ENCODE measurements at regions not wholly inside any gene's neighbourhood (a gene's known extent, or its start where the extent isn't known, plus 50 kb on each side); places are given as distances from the start of the nearest gene placed in this dataset.
"Not testable (repeated sequence)": the region's sequence is repeated elsewhere in the genome, so short reads cannot be mapped to it uniquely, and the experiment has no call there.

DNA sequence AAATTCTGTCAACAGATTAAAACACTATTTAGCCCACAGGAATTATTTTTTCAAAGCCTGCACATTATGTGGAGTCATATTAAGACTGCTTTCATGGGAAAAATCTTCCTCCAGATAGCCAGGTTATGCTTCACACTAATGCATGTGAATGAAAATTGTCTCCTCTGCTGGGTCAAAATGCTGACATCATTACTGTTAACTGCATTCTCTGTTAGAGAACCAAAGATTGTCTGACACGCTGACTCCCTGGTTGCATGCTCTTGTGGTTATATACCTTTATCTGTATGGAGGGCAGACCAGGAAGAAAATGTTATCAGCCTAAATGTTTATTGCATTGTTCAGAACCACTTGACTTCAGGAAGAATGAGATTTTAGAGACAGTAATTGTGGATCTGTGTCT lies 432.2 kb upstream of the MDGA2 start:
- Mint-ChIP-seq H3K36me3 (no peaks in the 10 kb centered on the region), H3K9me3 (peaks cover 5 to 13% of the 10 kb centered on the region in 2 donors), H3K27ac (no peak overlapping the region)
- ATAC-seq (no peak), DNase-seq (ENCODE audit: low spot score in 2 of 2) (no peak)

DNA sequence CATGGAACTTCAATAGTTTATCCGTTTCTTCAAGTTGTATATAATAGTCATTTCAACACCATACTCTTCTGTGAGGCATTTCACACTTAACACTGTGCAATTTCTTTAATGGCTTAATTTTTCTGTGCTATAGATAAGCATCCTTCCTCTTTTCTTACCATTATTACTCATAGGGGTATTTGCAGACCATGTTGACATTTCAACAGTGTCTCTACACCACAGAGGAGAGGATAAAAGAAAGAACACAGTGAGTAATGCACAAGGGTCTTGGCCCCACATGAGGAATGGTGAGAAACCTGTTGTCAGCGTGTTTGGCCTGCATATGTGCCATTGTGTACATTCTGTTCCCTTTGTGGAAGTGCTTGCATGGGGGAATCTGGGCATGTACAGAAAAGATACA lies 421.5 kb upstream of the MDGA2 start:
- DNase-seq (ENCODE audit: low spot score in 2 of 2) (no peak), ATAC-seq (no peak)
- Mint-ChIP-seq H3K9me3 (peaks cover 24 to 27% of the 10 kb centered on the region in 2 donors), H3K27ac (no peak overlapping the region), H3K36me3 (no peaks in the 10 kb centered on the region)

DNA sequence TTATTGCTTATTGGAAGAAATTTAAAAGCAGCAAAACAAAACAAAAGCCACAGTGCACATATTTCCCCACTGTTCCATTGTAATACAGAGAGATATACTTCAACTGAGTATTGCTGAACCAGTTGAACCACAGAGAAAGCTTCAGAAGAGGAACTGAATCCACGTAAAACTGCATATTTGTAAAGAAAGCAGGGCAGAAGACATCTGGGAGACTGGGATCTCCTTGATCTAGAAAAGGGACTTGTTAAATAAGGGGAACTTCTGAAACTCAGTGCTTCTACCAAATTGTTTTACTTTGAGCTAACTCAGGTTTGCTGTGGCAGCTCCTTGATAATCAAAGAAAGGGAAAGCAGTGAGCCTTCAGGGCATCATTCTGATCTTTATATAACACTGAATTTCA lies 411.1 kb upstream of the MDGA2 start:
- H3K27ac Mint-ChIP-seq = no peak overlapping the region
- peaks cover 18 to 22% of the 10 kb centered on the region in 2 donors for H3K9me3 Mint-ChIP-seq
- ATAC-seq (no peak), DNase-seq (ENCODE audit: low spot score in 2 of 2) (no peak)
- no peaks in the 10 kb centered on the region for H3K36me3 Mint-ChIP-seq

DNA sequence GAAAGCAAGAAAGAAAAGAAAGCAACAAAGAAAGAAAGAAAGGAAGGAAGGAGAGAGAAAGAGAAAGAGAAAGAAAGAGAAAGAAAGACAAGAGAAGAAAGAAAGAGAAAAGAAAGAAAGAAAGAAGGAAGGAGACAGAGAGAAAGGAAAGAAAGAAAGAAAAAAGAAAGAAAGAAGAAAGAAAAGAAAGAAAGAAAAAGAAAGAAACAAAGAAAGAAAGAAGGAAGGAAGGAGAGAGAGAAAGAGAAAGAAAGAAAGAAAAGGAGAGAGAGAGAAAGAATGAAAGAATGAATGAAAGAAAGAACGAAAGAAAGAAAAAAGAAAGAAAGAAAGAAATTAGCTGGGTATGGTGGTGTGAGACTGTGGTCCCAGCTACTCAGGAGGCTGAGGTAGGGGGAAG lies 400.1 kb upstream of the MDGA2 start:
- H3K27ac Mint-ChIP-seq = no peak overlapping the region
- DNase-seq (ENCODE audit: low spot score in 2 of 2) (no peak), ATAC-seq (no peak)
- peaks cover 21 to 26% of the 10 kb centered on the region in 2 donors for H3K9me3 Mint-ChIP-seq
- no peaks in the 10 kb centered on the region for H3K36me3 Mint-ChIP-seq

DNA sequence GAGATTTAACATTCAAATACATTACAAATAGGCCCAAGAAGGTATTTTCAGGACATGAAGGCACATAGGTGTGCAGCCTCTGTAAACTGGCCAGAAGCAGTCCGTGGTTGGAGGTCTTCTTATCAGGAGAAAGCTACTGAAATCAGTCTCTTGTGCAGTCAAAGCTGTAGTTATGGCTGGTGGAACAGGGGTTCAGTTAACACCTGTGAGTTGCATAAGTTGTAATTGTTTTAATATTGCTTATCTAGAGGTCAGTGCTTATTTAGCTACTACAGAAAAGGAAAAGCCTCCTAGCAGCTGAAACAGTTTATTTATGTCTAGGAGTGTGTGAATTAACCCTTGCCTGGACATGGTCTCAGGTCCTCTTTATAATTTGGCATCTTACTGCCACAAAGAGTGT lies 377.6 kb upstream of the MDGA2 start:
- H3K9me3 Mint-ChIP-seq = peaks cover 6 to 7% of the 10 kb centered on the region in 2 donors
- no peaks in the 10 kb centered on the region for H3K36me3 Mint-ChIP-seq
- DNase-seq (ENCODE audit: low spot score in 2 of 2) = no peak
- ATAC-seq = no peak
- H3K27ac Mint-ChIP-seq = no peak overlapping the region

DNA sequence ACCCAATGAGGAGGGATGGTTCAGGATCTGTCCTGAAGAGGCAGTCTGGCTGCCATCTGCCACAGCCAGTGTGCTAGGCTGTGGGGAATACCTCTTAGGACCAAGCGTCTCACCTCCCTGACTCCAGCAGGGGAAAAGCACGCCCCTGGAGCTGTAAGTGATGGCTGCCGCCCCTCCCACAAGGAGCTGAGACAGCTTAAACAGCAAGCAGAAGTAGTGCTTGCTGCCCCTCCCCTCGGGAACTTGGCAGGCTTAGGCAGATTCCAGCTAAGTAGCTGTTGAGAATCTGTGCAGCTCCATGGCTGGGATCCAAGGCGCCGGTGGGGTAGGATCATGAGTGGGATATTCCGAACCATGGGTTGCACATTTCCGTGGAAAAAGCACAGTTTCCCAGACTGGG lies 360.4 kb upstream of the MDGA2 start:
- Mint-ChIP-seq H3K36me3 (peaks cover 0 to 18% of the 10 kb centered on the region in 2 donors), H3K9me3 (peaks cover 45 to 54% of the 10 kb centered on the region in 2 donors), H3K27ac (no peak overlapping the region)
- ATAC-seq = no peak
- DNase-seq (ENCODE audit: low spot score in 2 of 2) = no peak

DNA sequence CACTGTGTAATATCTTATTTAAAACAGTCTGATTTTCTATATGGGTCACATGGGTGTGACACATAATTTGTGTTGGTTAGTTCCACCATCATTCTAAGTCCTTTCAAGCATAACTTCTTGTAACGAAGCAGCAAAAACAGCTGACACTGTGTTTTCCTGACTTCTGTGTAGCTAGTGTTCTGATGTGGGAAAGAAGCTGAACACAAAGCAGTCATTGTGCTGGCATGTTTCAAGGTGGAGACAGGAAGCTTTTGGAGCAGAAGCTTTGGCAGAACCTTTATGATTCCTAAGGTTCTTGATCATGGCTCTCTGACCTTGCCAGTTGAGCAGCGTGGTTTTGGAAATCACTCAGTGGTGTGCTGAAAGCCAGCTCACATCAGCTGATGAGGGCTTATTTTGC lies 351.7 kb upstream of the MDGA2 start:
- Mint-ChIP-seq H3K9me3 (peaks cover 16% of the 10 kb centered on the region in 2 donors), H3K36me3 (no peaks in the 10 kb centered on the region), H3K27ac (no peak overlapping the region)
- ATAC-seq (no peak), DNase-seq (ENCODE audit: low spot score in 2 of 2) (no peak)

DNA sequence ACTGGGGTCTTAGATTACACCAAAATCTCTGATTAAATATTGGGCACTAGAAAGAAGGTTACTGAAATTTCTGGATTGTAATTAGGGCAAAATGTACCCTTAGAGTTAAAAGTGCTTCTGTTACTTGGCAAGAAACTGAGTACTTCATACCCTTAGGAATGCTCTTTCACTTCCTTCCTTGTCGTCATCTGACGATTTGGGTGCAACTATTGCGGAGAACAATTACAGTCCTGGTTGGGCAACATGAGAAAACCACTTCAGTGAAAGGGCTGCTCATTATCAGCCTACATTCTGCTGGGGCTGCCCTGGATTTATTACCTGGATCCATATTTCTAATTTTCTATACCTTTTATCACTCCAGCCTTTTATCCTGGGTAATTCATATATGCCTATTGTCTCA lies 348.5 kb upstream of the MDGA2 start:
- ATAC-seq (no peak), DNase-seq (ENCODE audit: low spot score in 2 of 2) (no peak)
- no peak overlapping the region for H3K27ac Mint-ChIP-seq
- no peaks in the 10 kb centered on the region for H3K36me3 Mint-ChIP-seq
- H3K9me3 Mint-ChIP-seq = peaks cover 9 to 17% of the 10 kb centered on the region in 2 donors

DNA sequence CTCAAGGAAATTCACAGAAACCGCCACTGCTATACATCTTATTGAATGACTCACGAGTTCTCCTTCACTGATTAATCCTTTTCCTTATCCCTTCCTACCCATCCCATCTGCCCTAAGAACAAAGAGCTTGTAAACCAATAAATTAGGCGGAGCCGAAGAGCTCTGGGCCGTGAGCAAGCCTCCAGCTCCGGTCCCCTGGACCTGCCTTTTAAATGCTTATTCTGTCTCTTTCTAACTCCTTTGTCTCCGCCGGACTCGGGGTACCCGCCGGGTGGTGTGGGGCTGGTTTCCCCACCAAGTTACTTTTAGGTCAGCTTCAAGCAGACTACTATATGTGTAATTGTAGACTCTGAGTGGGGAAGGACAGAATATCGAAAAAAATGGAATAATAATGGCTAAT lies 336.1 kb upstream of the MDGA2 start:
- H3K27ac Mint-ChIP-seq; DNase-seq (ENCODE audit: low spot score in 2 of 2); H3K36me3 Mint-ChIP-seq; ATAC-seq: not testable (repeated sequence)
- peaks cover 10 to 20% of the 10 kb centered on the region in 2 donors for H3K9me3 Mint-ChIP-seq

DNA sequence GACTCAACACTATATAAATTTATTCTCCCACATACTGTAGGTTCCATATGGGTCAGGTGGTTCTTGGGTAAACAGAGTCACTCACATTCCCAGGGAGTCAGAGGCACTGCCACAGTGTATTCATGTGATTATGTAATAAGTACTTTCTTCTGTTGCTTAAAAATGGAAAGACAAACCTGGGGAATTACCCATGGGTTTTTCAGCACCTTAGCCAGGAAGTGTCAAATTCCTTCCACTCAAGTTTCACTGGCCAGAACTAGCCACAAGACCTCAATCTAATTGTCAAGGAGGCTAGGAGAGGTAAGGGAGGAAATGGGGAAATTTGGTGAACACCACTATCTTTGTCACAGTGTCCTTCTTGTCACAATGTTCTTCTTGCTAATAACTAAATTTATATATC lies 333.2 kb upstream of the MDGA2 start:
- no peak for ATAC-seq
- no peak for DNase-seq (ENCODE audit: low spot score in 2 of 2)
- Mint-ChIP-seq H3K9me3 (peaks cover 10 to 18% of the 10 kb centered on the region in 2 donors), H3K27ac (no peak overlapping the region), H3K36me3 (no peaks in the 10 kb centered on the region)

DNA sequence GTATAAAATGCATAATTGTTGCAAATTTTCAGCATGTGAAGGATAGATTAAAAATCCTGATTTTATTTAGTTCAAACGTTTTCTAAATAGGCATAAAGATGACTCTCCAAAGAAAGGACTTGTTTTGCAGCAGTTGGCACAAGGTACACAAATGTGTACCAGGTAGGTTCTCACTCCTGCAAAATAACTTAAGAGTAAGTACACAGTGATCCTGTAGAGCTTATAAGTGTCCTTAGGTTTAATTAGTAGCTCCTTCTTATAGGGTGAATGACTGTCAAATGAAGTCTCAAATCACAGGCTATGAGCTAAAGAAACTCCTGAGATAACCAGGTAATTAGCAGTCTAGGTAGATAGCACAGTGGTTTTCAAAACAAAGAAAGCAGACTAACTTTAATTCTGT lies 330.6 kb upstream of the MDGA2 start:
- ATAC-seq = no peak
- peaks cover 2 to 10% of the 10 kb centered on the region in 2 donors for H3K9me3 Mint-ChIP-seq
- no peak overlapping the region for H3K27ac Mint-ChIP-seq
- no peaks in the 10 kb centered on the region for H3K36me3 Mint-ChIP-seq
- no peak for DNase-seq (ENCODE audit: low spot score in 2 of 2)

DNA sequence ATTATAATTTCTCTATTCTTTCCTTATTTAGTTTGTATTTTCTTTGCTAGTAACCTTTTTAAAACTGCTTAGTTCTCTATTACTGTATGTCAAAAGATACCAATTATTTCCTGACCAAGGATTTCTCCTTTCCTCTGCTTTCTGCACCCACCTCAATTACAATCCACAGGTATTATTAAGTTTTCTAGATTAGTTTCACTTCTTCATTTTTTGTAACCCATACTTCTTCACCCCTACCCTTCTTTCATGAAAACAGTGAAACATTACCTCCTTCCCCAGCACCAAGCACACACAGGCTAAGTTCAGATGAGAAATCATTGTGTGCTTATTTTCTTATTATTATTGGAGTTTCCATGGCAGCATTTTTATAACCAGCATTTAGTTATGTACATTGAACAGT lies 318.5 kb upstream of the MDGA2 start:
- Mint-ChIP-seq H3K36me3 (no peaks in the 10 kb centered on the region), H3K27ac (no peak overlapping the region), H3K9me3 (peaks cover 7 to 14% of the 10 kb centered on the region in 2 donors)
- ATAC-seq = no peak
- no peak for DNase-seq (ENCODE audit: low spot score in 2 of 2)

DNA sequence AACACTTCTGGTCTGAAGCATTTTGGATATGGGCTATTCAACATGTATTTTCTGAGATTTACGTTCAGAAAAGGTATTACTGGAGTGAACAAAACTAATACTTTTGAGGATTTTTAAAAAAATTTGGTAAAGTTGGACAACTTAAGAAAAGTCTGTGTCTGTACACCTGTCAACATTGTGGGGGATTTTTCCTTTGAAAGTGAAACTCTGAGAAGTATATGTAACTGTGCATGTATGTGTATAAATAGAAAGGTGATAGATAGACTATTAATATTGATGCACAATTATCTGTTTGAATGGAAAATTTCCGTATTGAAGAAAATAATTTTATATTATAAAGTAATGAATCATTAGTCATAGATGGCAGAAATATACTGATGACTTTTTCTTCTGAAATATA lies 312.8 kb upstream of the MDGA2 start:
- ATAC-seq (no peak), DNase-seq (ENCODE audit: low spot score in 2 of 2) (no peak)
- H3K9me3 Mint-ChIP-seq = peaks cover 0 to 8% of the 10 kb centered on the region in 2 donors
- no peaks in the 10 kb centered on the region for H3K36me3 Mint-ChIP-seq
- H3K27ac Mint-ChIP-seq = no peak overlapping the region

DNA sequence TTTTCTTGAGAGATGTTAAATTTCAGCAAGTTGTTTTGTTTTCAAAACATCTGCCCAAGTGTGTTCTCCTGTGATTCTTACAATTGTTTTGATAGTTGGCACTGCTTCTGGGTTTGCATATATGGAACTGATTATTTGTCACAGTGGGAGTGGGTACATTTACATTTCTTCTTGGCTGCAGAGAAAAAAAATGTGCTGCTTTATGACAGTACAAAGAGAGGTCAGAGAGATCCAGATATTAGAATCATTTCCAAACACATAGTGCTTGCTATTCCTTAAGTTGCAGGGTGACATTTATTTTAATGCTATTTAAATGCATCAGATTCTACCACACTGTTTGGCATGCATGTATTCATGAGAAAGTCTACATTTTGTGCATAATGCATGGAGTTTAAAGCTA lies 303.5 kb upstream of the MDGA2 start:
- H3K9me3 Mint-ChIP-seq = peaks cover 0 to 8% of the 10 kb centered on the region in 2 donors
- no peaks in the 10 kb centered on the region for H3K36me3 Mint-ChIP-seq
- ATAC-seq = no peak
- no peak overlapping the region for H3K27ac Mint-ChIP-seq
- no peak for DNase-seq (ENCODE audit: low spot score in 2 of 2)

DNA sequence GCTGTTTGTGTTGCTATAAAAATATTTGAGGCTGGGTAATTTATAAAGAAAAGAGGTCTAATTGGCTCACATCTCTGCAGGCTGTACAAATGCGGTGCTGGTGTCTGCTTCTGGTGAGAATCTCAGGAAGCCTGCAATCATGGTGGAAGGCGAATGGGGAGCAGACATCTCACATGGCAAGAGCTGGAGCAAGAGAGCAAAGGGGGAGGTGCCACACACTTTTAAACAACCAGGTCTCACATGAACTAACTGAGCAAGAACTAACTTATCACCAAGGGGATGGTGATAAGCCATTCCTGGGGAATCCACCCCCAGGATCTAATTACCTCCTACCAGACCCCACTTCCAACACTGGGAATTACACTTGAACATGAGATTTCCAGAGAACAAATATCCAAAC lies 300.7 kb upstream of the MDGA2 start:
- peaks cover 3 to 10% of the 10 kb centered on the region in 2 donors for H3K9me3 Mint-ChIP-seq
- no peak for ATAC-seq
- H3K36me3 Mint-ChIP-seq = no peaks in the 10 kb centered on the region
- H3K27ac Mint-ChIP-seq = no peak overlapping the region
- no peak for DNase-seq (ENCODE audit: low spot score in 2 of 2)

DNA sequence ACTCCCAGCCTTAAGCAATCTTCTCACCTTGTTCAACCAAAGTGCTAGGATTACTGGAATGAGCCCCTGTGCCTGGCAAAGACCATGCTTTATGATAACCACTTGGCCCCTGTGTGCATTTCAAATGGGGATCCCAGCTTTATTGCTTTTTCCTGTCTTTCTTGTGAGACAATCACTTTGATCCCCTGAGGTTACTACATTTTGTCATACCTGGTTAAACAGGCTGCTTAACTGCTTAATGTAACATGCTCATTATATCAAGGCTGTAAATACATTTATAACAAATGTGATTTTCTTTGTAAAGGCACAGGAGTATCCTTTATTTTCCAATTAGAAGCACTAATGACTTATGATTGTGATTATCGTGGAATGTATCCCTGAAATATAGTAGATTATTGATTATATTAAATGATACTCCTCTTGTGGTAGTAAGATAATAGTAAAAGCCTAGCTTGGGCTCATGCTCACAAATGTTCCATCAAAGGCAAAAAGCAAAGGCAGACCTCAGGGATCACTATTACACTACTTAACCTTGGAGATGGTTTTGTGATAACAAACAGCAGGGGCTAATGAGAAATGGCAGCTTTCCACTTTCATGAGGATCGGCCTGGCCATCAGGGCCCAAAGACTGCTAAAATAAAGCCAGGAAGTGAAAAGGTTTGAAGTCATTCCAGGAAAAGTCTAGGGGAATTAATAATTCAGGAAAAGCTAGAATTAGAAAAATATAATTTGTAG lies 290.8 kb upstream of the MDGA2 start:
- no peaks in the 10 kb centered on the region for H3K36me3 Mint-ChIP-seq
- DNase-seq (ENCODE audit: low spot score in 2 of 2) = no peak
- peaks cover 11 to 12% of the 10 kb centered on the region in 2 donors for H3K9me3 Mint-ChIP-seq
- ATAC-seq = no peak
- no peak overlapping the region for H3K27ac Mint-ChIP-seq

DNA sequence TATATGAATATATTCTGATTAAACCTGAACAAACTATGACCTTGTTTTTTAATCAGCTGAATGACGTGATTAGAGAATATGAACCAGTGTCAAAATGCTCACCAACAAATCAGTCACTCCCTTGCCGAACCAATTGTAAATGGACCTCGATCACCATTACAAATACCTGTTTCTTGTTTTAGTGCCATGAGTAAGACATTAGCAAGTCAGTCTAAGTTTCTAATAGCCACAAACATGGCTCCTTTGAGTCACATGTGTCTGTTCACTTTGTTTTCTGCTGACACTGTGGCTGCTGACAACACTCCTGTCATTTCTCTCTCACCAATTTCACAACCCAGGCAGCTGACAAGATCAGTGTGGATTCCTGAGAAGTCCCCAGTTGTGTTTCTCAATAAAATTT lies 286.2 kb upstream of the MDGA2 start:
- ATAC-seq (no peak), DNase-seq (ENCODE audit: low spot score in 2 of 2) (no peak)
- H3K9me3 Mint-ChIP-seq = peaks cover 4 to 15% of the 10 kb centered on the region in 2 donors
- H3K36me3 Mint-ChIP-seq = no peaks in the 10 kb centered on the region
- H3K27ac Mint-ChIP-seq = no peak overlapping the region

DNA sequence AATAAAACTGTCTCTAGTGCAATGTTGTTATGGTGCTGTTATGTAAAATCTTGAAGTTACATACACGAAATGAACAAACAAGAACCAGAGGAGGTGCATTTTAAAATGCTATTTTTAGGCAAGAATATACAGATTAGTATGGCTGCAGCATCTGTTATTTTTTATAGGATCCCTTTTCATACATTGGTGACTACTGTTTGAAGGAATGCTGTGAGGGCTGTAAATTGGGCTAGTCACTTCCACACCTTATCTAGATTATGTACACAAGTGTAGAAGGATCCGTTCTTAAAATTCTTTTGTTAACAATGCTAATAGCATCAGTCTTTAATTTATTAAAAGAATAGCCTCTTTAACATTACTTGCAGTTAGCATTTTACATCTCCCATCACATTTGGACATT lies 284.3 kb upstream of the MDGA2 start:
- Mint-ChIP-seq H3K36me3 (no peaks in the 10 kb centered on the region), H3K9me3 (peaks cover 4 to 11% of the 10 kb centered on the region in 2 donors), H3K27ac (no peak overlapping the region)
- DNase-seq (ENCODE audit: low spot score in 2 of 2) (no peak), ATAC-seq (no peak)
